K562 (cell line): ENCODE measurements at regions not wholly inside any gene's neighbourhood (a gene's known extent, or its start where the extent isn't known, plus 50 kb on each side); places are given as distances from the start of the nearest gene placed in this dataset.

Source experiments
- ATAC-seq: fragments of 200-7000 bp; cut with Tn5 transposase; 3 replicates; pipeline ENCODE4 v1.9.1; 2020; ENCODE audit warnings: moderate library complexity
- BruUV-seq: library from RNA; stranded (reverse); fragments of 400-500 nt; replicated peaks from 2 replicates; lab custom pipeline; 2021; lab: Mats Ljungman, UMichigan
- CTCF ChIA-PET: fragments of 300-600 bp; formaldehyde crosslinking; extraction: SDS; loops from one replicate; lab custom pipeline; 2021; ENCODE audit warnings: low intra/inter-chr PET ratio; lab: Yijun Ruan, JAX
- POLR2A ChIA-PET: fragments of 300-600, 350-650 bp; sonication (Branson Sonifier 250); formaldehyde crosslinking; extraction: SDS; loops from one replicate; lab custom pipeline; 2021; ENCODE audit warnings: antibody characterized with exemption, inconsistent platforms; lab: Yijun Ruan, JAX
- DNase-seq, 4 experiments: peaks; one replicate each; pipeline versions ENCODE4 v3.0.0 to v3.0.0-alpha.2; 2011 to 2018; ENCODE audit warnings: low spot score in 3 of 4, mixed read lengths in 3 of 4; ENCODE audit errors: extremely low read depth in 1 of 4
- FAIRE-seq: peaks from 2 replicates; lab custom pipeline; 2011; peaks lifted over from hg19 to GRCh38; lab: Jason Lieb, UNC
- H2AFZ ChIP-seq: 2 replicates; pipeline ENCODE4 v1.6.0; 2011; ENCODE audit warnings: low read depth, low read length, control low read depth, inconsistent platforms
- H3K27ac ChIP-seq: fragments of 200-600 bp; 3 replicates; pipeline ENCODE4 v1.8.0; 2011; ENCODE audit warnings: low read depth, mild to moderate bottlenecking, control low read depth, inconsistent platforms, low read length, moderate library complexity, mixed read lengths; ENCODE audit errors: extremely low read depth
- H3K27me3 ChIP-seq, 2 experiments: fragments of 300-600 bp in 1 of 2; 2 replicates in 1 of 2; 3 replicates in 1 of 2; pipeline versions ENCODE4 v1.6.0 to v1.8.0; 2011; ENCODE audit warnings: inconsistent platforms in 2 of 2, low read length in 2 of 2, mild to moderate bottlenecking in 1 of 2, mixed read lengths in 1 of 2, moderate library complexity in 1 of 2; ENCODE audit not compliant: control insufficient read depth in 2 of 2, insufficient read depth in 2 of 2
- H3K36me3 ChIP-seq: fragments of 300-600 bp; 3 replicates; pipeline ENCODE4 v1.8.0; 2011; ENCODE audit warnings: mild to moderate bottlenecking, low read length, inconsistent platforms; ENCODE audit not compliant: control insufficient read depth, insufficient read depth
- H3K4me1 ChIP-seq, 2 experiments: fragments of 200-600 bp in 1 of 2; replicated peaks in 1 of 2; 2 replicates in 1 of 2; 3 replicates in 1 of 2; pipeline versions ENCODE4 v1.5.1 to v1.8.0; 2011; ENCODE audit warnings: inconsistent platforms in 2 of 2, low read length in 2 of 2, mild to moderate bottlenecking in 1 of 2, mixed read lengths in 1 of 2, moderate library complexity in 1 of 2; ENCODE audit not compliant: control insufficient read depth in 2 of 2, insufficient read depth in 2 of 2
- H3K4me2 ChIP-seq: 2 replicates; pipeline ENCODE4 v1.6.1; 2011; ENCODE audit warnings: low read length, control low read depth, inconsistent platforms, mixed read lengths; ENCODE audit not compliant: insufficient read depth
- H3K4me3 ChIP-seq: fragments of 200-600 bp; sonication (generic), shearing (Covaris generic); 2 replicates; pipeline ENCODE4 v1.5.1; 2016; ENCODE audit warnings: control low read depth, inconsistent platforms
- H3K79me2 ChIP-seq: fragments of 200-600 bp; 3 replicates; pipeline ENCODE4 v1.8.0; 2011; ENCODE audit warnings: low read length, inconsistent platforms; ENCODE audit not compliant: control insufficient read depth, insufficient read depth
- H3K9ac ChIP-seq, 2 experiments: 2 replicates each; pipeline versions ENCODE4 v1.6.0 to v1.6.1; 2011; ENCODE audit warnings: low read depth in 2 of 2, low read length in 2 of 2, control low read depth in 1 of 2, inconsistent platforms in 1 of 2, mild to moderate bottlenecking in 1 of 2, mixed read lengths in 1 of 2; ENCODE audit not compliant: insufficient read depth in 1 of 2
- H3K9me1 ChIP-seq: one replicate; pipeline ENCODE4 v1.6.0; 2011; ENCODE audit warnings: inconsistent platforms, mild to moderate bottlenecking, low read length, moderate library complexity; ENCODE audit not compliant: control insufficient read depth, insufficient read depth
- H3K9me3 ChIP-seq: replicated peaks from 2 replicates; pipeline ENCODE4 v1.5.1; 2011; ENCODE audit warnings: low read depth, low read length, inconsistent platforms; ENCODE audit not compliant: control insufficient read depth, insufficient read depth
- H4K20me1 ChIP-seq: replicated peaks from 2 replicates; pipeline ENCODE4 v1.6.1; 2011; ENCODE audit warnings: low read length, inconsistent platforms, mixed read lengths; ENCODE audit not compliant: control insufficient read depth, insufficient read depth
- CEBPZ ChIP-seq: fragments of 150-350 bp; IDR thresholded peaks from 2 replicates; pipeline ENCODE4 v1.6.1; 2014; ENCODE audit warnings: low read depth, mild to moderate bottlenecking, low read length, borderline replicate concordance
- ETV6 ChIP-seq, 3 experiments: fragments of 150-350 bp in 1 of 3; sonication (generic) in 1 of 3; formaldehyde crosslinking in 1 of 3; IDR thresholded peaks; 2 replicates each; pipeline versions ENCODE4 v1.6.1 to v1.8.0; 2014 to 2022; ENCODE audit warnings: borderline replicate concordance in 2 of 3, low read depth in 2 of 3, antibody characterized with exemption in 1 of 3, low read length in 1 of 3, mild to moderate bottlenecking in 1 of 3, missing genetic modification reagents in 1 of 3
- RBM14 ChIP-seq: fragments of 200-400 bp; formaldehyde crosslinking; IDR thresholded peaks from 2 replicates; pipeline ENCODE4 v1.6.1; 2018; ENCODE audit warnings: low read depth, mild to moderate bottlenecking, low read length, moderate library complexity, borderline replicate concordance; ENCODE audit not compliant: insufficient read depth
- U2AF1 ChIP-seq: fragments of 200-400 bp; formaldehyde crosslinking; optimal IDR thresholded peaks from 2 replicates; pipeline ENCODE3; 2017; ENCODE audit warnings: mild to moderate bottlenecking, low read depth, low read length, moderate library complexity
- UBTF ChIP-seq, 2 experiments: IDR thresholded peaks; 2 replicates each; pipeline ENCODE4 v1.6.1; 2012; ENCODE audit warnings: improper control_type of control experiment in 2 of 2, low read depth in 2 of 2, low read length in 2 of 2, borderline replicate concordance in 1 of 2
- ZNF449 ChIP-seq: fragments of 250-450 bp; sonication (Bioruptor Pico); IDR thresholded peaks from 2 replicates; pipeline ENCODE4 v1.8.0; 2022; ENCODE audit warnings: moderate library complexity, mild to moderate bottlenecking, inconsistent platforms
- ZNF512 ChIP-seq: IDR thresholded peaks from 2 replicates; pipeline ENCODE4 v1.6.1; 2016; ENCODE audit warnings: missing genetic modification characterization, missing compliant biosample characterization
- WGBS: fragments of 100-300 bp; shearing (Covaris generic); methylation state at CpG from one replicate; pipeline ENCODE4 v1.1.6; 2016; ENCODE audit warnings: low coverage, mixed read lengths; ENCODE audit not compliant: insufficient coverage; ENCODE audit errors: missing lambda C conversion rate; 5-methylcytosine and 5-hydroxymethylcytosine counted together
- in situ Hi-C: fragments of 300-500 bp; cut with MboI; formaldehyde crosslinking; loops from 4 replicates; pipeline ENCODE4 v1.15.0; 2018; ENCODE audit warnings: inconsistent platforms, mixed read lengths
- intact Hi-C: fragments of 100-400 bp; cut with micrococcal nuclease; formaldehyde crosslinking; loops from 2 replicates; pipeline ENCODE4 v1.14.2; 2022

GRCh38 chr21:24470852-24471251 lies 1136.4 kb downstream of the MRPL39 start:
- ATAC-seq, result no peak
- Histone ChIP-seq H3K9me1 (no peaks in the 10 kb centered on the region), H3K27ac (no peak overlapping the region), H3K4me1 (no peaks in the 10 kb centered on the region), H3K9ac (no peak overlapping the region), H3K27me3 (no peaks in the 10 kb centered on the region), H3K36me3 (no peaks in the 10 kb centered on the region), H4K20me1 (no peaks in the 10 kb centered on the region), H3K4me3 (no peak overlapping the region), H3K9me3 (no peaks in the 10 kb centered on the region), H3K79me2 (no peaks in the 10 kb centered on the region), H2AFZ (no peak overlapping the region), H3K4me2 (no peak overlapping the region)
- no peak for DNase-seq
- in situ Hi-C loops (no loop called here), intact Hi-C loops (no loop called here)
- no TSS peak for BruUV-seq
- WGBS, result 2% methylated on average over 6 of the region's 6 CpGs
- FAIRE-seq, result no peak
- ChIA-PET CTCF (no interaction called here), POLR2A (interaction anchor here (0.6 kb wide), 1 partner anchor 19 kb away, joined by 3 read pairs; no protein-coding TSS in a partner anchor)
- TF ChIP-seq RBM14, result no peak
- no peak for TF ChIP-seq U2AF1
- TF ChIP-seq ZNF449 (CRISPR knock-in tag), result no peak
- TF ChIP-seq ZNF512 (tag), result no peak
- TF ChIP-seq UBTF (IDR thresholded peaks at IDR 0.05; ENCODE audit: borderline replicate concordance in 1 of 2, low read depth in 2 of 2, low read length in 2 of 2), result no peak
- no peak for TF ChIP-seq CEBPZ
- no peak for TF ChIP-seq ETV6 (IDR thresholded peaks at IDR 0.05; ENCODE audit: borderline replicate concordance in 1 of 2, low read depth in 2 of 2, low read length in 1 of 2)
- no peak for TF ChIP-seq ETV6 (CRISPR knock-in tag; IDR thresholded peaks at IDR 0.05; ENCODE audit: borderline replicate concordance)
